ENCODE measurements at regions not wholly inside any gene's neighbourhood (a gene's known extent, or its start where the extent isn't known, plus 50 kb on each side); places are given as distances from the start of the nearest gene placed in this dataset.

- TF ChIP-seq, protein P1, sequence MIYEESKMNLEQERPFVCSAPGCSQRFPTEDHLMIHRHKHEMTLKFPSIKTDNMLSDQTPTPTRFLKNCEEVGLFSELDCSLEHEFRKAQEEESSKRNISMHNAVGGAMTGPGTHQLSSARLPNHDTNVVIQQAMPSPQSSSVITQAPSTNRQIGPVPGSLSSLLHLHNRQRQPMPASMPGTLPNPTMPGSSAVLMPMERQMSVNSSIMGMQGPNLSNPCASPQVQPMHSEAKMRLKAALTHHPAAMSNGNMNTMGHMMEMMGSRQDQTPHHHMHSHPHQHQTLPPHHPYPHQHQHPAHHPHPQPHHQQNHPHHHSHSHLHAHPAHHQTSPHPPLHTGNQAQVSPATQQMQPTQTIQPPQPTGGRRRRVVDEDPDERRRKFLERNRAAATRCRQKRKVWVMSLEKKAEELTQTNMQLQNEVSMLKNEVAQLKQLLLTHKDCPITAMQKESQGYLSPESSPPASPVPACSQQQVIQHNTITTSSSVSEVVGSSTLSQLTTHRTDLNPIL (CRISPR knock-in tag; IDR thresholded peaks at IDR 0.05; ENCODE audit: low read depth), result no peak
- TF ChIP-seq BACH2 (CRISPR knock-in tag; IDR thresholded peaks at IDR 0.05; ENCODE audit: borderline replicate concordance) (no peak), ARNTL (CRISPR knock-in tag; IDR thresholded peaks at IDR 0.05; ENCODE audit: borderline replicate concordance, low read depth) (no peak), TCF4 (CRISPR knock-in tag; IDR thresholded peaks at IDR 0.05; ENCODE audit: borderline replicate concordance) (no peak), OSR1 (CRISPR knock-in tag; IDR thresholded peaks at IDR 0.05) (no peak), ZNF565 (CRISPR knock-in tag; conservative IDR thresholded peaks at IDR 0.05; ENCODE audit: low read depth) (no peak), SNAI2 (CRISPR knock-in tag; IDR thresholded peaks at IDR 0.05) (no peak), GLIS3 (CRISPR knock-in tag; IDR thresholded peaks at IDR 0.05) (no peak), TOX (CRISPR knock-in tag; IDR thresholded peaks at IDR 0.05; ENCODE audit: borderline replicate concordance) (no peak), CSRNP3 (CRISPR knock-in tag; IDR thresholded peaks at IDR 0.05) (no peak), ZNF8 (CRISPR knock-in tag; IDR thresholded peaks at IDR 0.05) (no peak), ZNF70 (CRISPR knock-in tag; IDR thresholded peaks at IDR 0.05) (no peak)
- TF ChIP-seq, protein P2, sequence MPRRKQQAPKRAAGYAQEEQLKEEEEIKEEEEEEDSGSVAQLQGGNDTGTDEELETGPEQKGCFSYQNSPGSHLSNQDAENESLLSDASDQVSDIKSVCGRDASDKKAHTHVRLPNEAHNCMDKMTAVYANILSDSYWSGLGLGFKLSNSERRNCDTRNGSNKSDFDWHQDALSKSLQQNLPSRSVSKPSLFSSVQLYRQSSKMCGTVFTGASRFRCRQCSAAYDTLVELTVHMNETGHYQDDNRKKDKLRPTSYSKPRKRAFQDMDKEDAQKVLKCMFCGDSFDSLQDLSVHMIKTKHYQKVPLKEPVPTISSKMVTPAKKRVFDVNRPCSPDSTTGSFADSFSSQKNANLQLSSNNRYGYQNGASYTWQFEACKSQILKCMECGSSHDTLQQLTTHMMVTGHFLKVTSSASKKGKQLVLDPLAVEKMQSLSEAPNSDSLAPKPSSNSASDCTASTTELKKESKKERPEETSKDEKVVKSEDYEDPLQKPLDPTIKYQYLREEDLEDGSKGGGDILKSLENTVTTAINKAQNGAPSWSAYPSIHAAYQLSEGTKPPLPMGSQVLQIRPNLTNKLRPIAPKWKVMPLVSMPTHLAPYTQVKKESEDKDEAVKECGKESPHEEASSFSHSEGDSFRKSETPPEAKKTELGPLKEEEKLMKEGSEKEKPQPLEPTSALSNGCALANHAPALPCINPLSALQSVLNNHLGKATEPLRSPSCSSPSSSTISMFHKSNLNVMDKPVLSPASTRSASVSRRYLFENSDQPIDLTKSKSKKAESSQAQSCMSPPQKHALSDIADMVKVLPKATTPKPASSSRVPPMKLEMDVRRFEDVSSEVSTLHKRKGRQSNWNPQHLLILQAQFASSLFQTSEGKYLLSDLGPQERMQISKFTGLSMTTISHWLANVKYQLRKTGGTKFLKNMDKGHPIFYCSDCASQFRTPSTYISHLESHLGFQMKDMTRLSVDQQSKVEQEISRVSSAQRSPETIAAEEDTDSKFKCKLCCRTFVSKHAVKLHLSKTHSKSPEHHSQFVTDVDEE (CRISPR knock-in tag; IDR thresholded peaks at IDR 0.05), result no peak
- TF ChIP-seq, protein P3, sequence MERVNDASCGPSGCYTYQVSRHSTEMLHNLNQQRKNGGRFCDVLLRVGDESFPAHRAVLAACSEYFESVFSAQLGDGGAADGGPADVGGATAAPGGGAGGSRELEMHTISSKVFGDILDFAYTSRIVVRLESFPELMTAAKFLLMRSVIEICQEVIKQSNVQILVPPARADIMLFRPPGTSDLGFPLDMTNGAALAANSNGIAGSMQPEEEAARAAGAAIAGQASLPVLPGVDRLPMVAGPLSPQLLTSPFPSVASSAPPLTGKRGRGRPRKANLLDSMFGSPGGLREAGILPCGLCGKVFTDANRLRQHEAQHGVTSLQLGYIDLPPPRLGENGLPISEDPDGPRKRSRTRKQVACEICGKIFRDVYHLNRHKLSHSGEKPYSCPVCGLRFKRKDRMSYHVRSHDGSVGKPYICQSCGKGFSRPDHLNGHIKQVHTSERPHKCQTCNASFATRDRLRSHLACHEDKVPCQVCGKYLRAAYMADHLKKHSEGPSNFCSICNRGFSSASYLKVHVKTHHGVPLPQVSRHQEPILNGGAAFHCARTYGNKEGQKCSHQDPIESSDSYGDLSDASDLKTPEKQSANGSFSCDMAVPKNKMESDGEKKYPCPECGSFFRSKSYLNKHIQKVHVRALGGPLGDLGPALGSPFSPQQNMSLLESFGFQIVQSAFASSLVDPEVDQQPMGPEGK (CRISPR knock-in tag; IDR thresholded peaks at IDR 0.05; ENCODE audit: borderline replicate concordance), result no peak
Measured at GRCh38 chr4:74549936-74550335, 105.0 kb downstream of the AREG start.

Data from SK-N-SH treated with all-trans-retinoic acid at 6 μM for 48 hours (cell line).